ENCODE measurements at regions not wholly inside any gene's neighbourhood (a gene's known extent, or its start where the extent isn't known, plus 50 kb on each side); places are given as distances from the start of the nearest gene placed in this dataset.

DNA sequence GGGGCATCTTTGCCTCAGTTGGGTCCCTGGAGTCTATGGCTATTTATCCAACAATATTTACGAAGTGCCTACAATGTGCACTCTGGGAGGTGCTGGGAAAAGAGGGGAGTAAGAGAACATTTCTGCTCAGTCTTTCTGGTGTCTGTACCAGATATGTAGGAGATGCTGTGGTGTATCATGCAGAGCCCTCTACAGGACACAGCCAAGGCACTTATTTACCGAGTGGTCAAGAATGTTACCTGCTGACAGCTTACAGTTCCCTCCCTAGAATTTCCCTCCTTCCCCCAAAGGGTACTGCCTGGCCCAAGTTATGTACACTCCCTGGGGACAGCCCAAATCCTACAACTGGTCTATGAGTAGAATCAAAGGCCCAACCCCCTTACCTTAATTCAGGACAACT lies 177.7 kb downstream of the C1orf94 start:
- no peak for TF ChIP-seq BHLHE40 (IDR thresholded peaks at IDR 0.05; ENCODE audit: borderline replicate concordance)
- TF ChIP-seq HDGF (IDR thresholded peaks at IDR 0.05; ENCODE audit: borderline replicate concordance): no peak
- TF ChIP-seq ARNT (IDR thresholded peaks at IDR 0.05): no peak
- TF ChIP-seq FOXA1 (IDR thresholded peaks at IDR 0.05): no peak
- no peak for TF ChIP-seq CTBP1 (IDR thresholded peaks at IDR 0.05; ENCODE audit: borderline replicate concordance)
- TF ChIP-seq L3MBTL2 (conservative IDR thresholded peaks at IDR 0.05): no peak
- no peak for TF ChIP-seq ZNF384 (IDR thresholded peaks at IDR 0.05)
- TF ChIP-seq SUZ12 (IDR thresholded peaks at IDR 0.05): no peak
- TF ChIP-seq FOXK2 (IDR thresholded peaks at IDR 0.05): no peak
- no peak for TF ChIP-seq FOXM1 (IDR thresholded peaks at IDR 0.05; ENCODE audit: borderline replicate concordance)
- TF ChIP-seq NFRKB (IDR thresholded peaks at IDR 0.05): no peak
- POLR2A ChIA-PET: no interaction called here
- CTCF ChIA-PET: no interaction called here
- DNase-seq (ENCODE audit: extremely low spot score): no peak

DNA sequence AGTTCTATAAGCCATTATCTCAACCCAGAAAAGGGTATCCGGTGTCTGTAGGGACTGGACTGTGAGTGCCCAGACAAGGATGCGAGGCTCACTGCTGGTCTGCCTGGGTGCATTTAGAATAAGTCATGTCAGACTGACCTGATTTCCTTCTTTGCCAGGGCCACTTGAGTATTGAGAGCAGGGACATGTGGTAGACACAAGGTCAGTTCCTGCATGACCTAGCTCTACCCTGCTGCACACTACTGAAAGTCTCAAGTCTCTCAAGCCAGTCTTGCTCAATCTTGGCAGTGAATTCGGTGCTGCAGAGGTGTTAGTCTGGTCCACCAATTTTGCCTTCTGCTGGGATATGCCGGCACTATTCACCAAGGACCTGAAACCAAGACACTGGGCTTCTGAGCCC lies 180.1 kb downstream of the C1orf94 start:
- ChIA-PET CTCF (no interaction called here), POLR2A (no interaction called here)
- no peak for DNase-seq (ENCODE audit: extremely low spot score)
- no peak for TF ChIP-seq BHLHE40 (IDR thresholded peaks at IDR 0.05; ENCODE audit: borderline replicate concordance)
- TF ChIP-seq CTBP1 (IDR thresholded peaks at IDR 0.05; ENCODE audit: borderline replicate concordance): no peak
- TF ChIP-seq LEF1 (IDR thresholded peaks at IDR 0.05; ENCODE audit: borderline replicate concordance): no peak
- no peak for TF ChIP-seq ARNT (IDR thresholded peaks at IDR 0.05)

DNA sequence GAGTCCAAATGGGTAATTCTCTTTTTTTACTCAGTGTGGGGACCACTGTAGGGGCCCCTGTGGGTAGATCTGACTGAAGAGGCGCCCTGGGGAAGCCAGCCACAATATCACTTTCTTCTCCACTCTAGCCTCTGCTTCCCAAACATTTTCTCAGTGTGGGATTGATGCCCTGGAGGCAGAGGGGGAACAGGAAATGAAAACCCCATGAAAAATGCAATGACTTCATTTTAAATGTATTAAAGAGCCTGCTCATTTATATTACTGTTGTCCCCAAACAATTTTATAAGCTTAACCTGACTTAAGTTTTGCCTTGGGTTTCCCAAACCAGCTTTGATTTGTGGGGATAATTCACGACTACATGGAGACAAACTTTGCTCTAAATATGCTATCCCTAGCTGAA lies 181.9 kb downstream of the C1orf94 start:
- no peak for DNase-seq (ENCODE audit: extremely low spot score)
- ChIA-PET POLR2A (no interaction called here), CTCF (no interaction called here)
- TF ChIP-seq, protein P1, sequence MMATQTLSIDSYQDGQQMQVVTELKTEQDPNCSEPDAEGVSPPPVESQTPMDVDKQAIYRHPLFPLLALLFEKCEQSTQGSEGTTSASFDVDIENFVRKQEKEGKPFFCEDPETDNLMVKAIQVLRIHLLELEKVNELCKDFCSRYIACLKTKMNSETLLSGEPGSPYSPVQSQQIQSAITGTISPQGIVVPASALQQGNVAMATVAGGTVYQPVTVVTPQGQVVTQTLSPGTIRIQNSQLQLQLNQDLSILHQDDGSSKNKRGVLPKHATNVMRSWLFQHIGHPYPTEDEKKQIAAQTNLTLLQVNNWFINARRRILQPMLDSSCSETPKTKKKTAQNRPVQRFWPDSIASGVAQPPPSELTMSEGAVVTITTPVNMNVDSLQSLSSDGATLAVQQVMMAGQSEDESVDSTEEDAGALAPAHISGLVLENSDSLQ (IDR thresholded peaks at IDR 0.05): no peak
- TF ChIP-seq L3MBTL2 (conservative IDR thresholded peaks at IDR 0.05) (no peak), LEF1 (IDR thresholded peaks at IDR 0.05; ENCODE audit: borderline replicate concordance) (no peak), SUZ12 (IDR thresholded peaks at IDR 0.05) (no peak), TARDBP (IDR thresholded peaks at IDR 0.05) (no peak), FOXM1 (IDR thresholded peaks at IDR 0.05; ENCODE audit: borderline replicate concordance) (no peak), BHLHE40 (IDR thresholded peaks at IDR 0.05; ENCODE audit: borderline replicate concordance) (no peak), FOXK2 (IDR thresholded peaks at IDR 0.05) (no peak), NFRKB (IDR thresholded peaks at IDR 0.05) (no peak), CTBP1 (IDR thresholded peaks at IDR 0.05; ENCODE audit: borderline replicate concordance) (no peak), ZNF384 (IDR thresholded peaks at IDR 0.05) (no peak), HDGF (IDR thresholded peaks at IDR 0.05; ENCODE audit: borderline replicate concordance) (no peak), ELF4 (IDR thresholded peaks at IDR 0.05) (no peak), ARNT (IDR thresholded peaks at IDR 0.05) (no peak), SP1 (IDR thresholded peaks at IDR 0.05) (no peak), FOXA1 (IDR thresholded peaks at IDR 0.05) (no peak)

DNA sequence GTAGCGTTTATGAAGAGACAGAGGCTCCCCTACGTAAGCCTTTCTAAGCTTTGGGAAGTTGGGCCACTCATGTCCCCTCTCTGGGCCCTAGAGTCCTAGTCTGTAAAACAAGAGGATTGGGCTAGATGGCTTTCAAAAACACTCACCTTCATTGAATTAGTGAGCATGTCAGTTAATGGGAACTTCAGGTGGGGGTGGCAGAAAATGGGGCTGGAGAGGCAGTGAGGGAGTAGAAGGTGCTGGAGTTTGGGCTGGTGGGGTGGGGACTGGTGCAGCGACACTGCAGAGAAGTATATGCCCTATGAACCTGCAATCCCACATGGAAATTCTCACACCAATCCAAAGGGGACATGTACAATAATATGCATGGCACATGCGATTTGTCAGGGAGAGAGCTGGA lies 182.7 kb downstream of the C1orf94 start:
- TF ChIP-seq NFRKB (IDR thresholded peaks at IDR 0.05) (no peak), SUZ12 (IDR thresholded peaks at IDR 0.05) (no peak), L3MBTL2 (conservative IDR thresholded peaks at IDR 0.05) (no peak), ZNF384 (IDR thresholded peaks at IDR 0.05) (no peak), SP1 (IDR thresholded peaks at IDR 0.05) (no peak), FOXA1 (IDR thresholded peaks at IDR 0.05) (no peak), FOXK2 (IDR thresholded peaks at IDR 0.05) (no peak), CTBP1 (IDR thresholded peaks at IDR 0.05; ENCODE audit: borderline replicate concordance) (no peak), ARNT (IDR thresholded peaks at IDR 0.05) (no peak), BHLHE40 (IDR thresholded peaks at IDR 0.05; ENCODE audit: borderline replicate concordance) (no peak), HDGF (IDR thresholded peaks at IDR 0.05; ENCODE audit: borderline replicate concordance) (no peak), LEF1 (IDR thresholded peaks at IDR 0.05; ENCODE audit: borderline replicate concordance) (no peak), FOXM1 (IDR thresholded peaks at IDR 0.05; ENCODE audit: borderline replicate concordance) (no peak), TARDBP (IDR thresholded peaks at IDR 0.05) (no peak), ELF4 (IDR thresholded peaks at IDR 0.05) (no peak)
- TF ChIP-seq, protein P1 (IDR thresholded peaks at IDR 0.05): no peak

DNA sequence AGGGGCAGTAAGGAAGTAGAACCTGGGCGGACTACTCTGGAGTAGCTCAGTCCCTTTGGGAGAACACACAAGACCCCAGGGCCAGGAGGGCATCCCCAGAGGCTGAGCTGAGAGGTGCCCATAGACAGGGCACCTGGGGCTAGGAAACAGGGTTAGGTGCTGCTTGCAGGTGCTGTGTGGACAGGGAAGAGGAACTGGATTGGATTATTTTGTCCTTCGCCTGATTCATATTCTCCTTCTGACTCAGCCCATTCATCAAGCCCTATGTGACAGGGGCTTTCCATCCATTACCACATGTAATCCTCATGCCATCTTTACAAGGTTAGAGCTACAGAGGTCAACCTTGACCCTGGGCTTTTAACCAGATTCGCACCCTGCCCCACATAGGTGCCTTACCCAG lies 183.9 kb downstream of the C1orf94 start:
- DNase-seq (ENCODE audit: extremely low spot score): no peak
- TF ChIP-seq FOXK2 (IDR thresholded peaks at IDR 0.05) (no peak), TARDBP (IDR thresholded peaks at IDR 0.05) (no peak), L3MBTL2 (conservative IDR thresholded peaks at IDR 0.05) (no peak), CTBP1 (IDR thresholded peaks at IDR 0.05; ENCODE audit: borderline replicate concordance) (no peak), LEF1 (IDR thresholded peaks at IDR 0.05; ENCODE audit: borderline replicate concordance) (no peak), ELF4 (IDR thresholded peaks at IDR 0.05) (no peak)
- TF ChIP-seq, protein P1 (IDR thresholded peaks at IDR 0.05): no peak
- POLR2A ChIA-PET: no interaction called here
- CTCF ChIA-PET: no interaction called here

More for the DNA sequence above, 182.7 kb downstream of the C1orf94 start:
- POLR2A ChIA-PET: no interaction called here
- CTCF ChIA-PET: no interaction called here
- DNase-seq (ENCODE audit: extremely low spot score): no peak

DNA sequence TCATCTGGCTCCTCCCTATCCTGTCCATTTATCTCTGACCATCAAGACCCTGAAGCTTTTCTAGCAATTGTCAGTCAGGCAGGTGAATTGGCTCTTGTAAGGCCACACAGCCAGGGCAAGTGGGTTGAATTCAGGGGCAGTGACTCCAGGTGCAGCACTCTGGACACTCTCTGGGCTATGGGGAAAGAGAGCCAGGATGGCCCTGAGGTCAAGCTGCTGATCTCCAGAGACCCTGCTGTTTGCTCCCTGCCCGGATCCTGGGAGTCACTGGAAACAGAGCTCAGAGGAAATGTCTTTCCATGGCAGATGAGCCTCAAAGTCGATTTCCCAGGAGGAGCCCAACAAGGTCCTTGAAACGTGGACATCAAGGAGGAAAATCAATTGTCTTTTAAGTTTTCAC lies 184.4 kb downstream of the C1orf94 start:
- ChIA-PET POLR2A (no interaction called here), CTCF (no interaction called here)
- DNase-seq (ENCODE audit: extremely low spot score): no peak
- no peak for TF ChIP-seq LEF1 (IDR thresholded peaks at IDR 0.05; ENCODE audit: borderline replicate concordance)
- no peak for TF ChIP-seq TARDBP (IDR thresholded peaks at IDR 0.05)
- no peak for TF ChIP-seq FOXK2 (IDR thresholded peaks at IDR 0.05)
- TF ChIP-seq FOXM1 (IDR thresholded peaks at IDR 0.05; ENCODE audit: borderline replicate concordance): no peak
- no peak for TF ChIP-seq BHLHE40 (IDR thresholded peaks at IDR 0.05; ENCODE audit: borderline replicate concordance)
- no peak for TF ChIP-seq CTBP1 (IDR thresholded peaks at IDR 0.05; ENCODE audit: borderline replicate concordance)
- TF ChIP-seq ELF4 (IDR thresholded peaks at IDR 0.05): no peak
- no peak for TF ChIP-seq SP1 (IDR thresholded peaks at IDR 0.05)
- TF ChIP-seq HDGF (IDR thresholded peaks at IDR 0.05; ENCODE audit: borderline replicate concordance): no peak
- no peak for TF ChIP-seq SUZ12 (IDR thresholded peaks at IDR 0.05)
- TF ChIP-seq, protein P1 (IDR thresholded peaks at IDR 0.05): no peak
- TF ChIP-seq L3MBTL2 (conservative IDR thresholded peaks at IDR 0.05): no peak
- TF ChIP-seq FOXA1 (IDR thresholded peaks at IDR 0.05): no peak
- no peak for TF ChIP-seq ZNF384 (IDR thresholded peaks at IDR 0.05)
- TF ChIP-seq ARNT (IDR thresholded peaks at IDR 0.05): no peak
- TF ChIP-seq NFRKB (IDR thresholded peaks at IDR 0.05): no peak
